SK-N-SH treated with all-trans-retinoic acid at 6 μM for 48 hours (cell line): ENCODE measurements at regions not wholly inside any gene's neighbourhood (a gene's known extent, or its start where the extent isn't known, plus 50 kb on each side); places are given as distances from the start of the nearest gene placed in this dataset.

Experiments
- ATAC-seq: fragments of 200-7000 bp; cut with Tn5 transposase; 3 replicates; pipeline ENCODE4 v1.9.1; 2020; ENCODE audit warnings: mild to moderate bottlenecking, moderate library complexity
- ARNTL ChIP-seq: fragments of 450-650 bp; formaldehyde crosslinking; IDR thresholded peaks from 2 replicates; pipeline ENCODE4 v1.5.0; 2020; ENCODE audit warnings: low read depth, mild to moderate bottlenecking, moderate library complexity, borderline replicate concordance
- CREB5 ChIP-seq: fragments of 250-450 bp; sonication (Bioruptor Pico); IDR thresholded peaks from 2 replicates; pipeline ENCODE4 v1.5.1; 2020; ENCODE audit warnings: low read depth, mild to moderate bottlenecking, moderate library complexity
- CSRNP3 ChIP-seq: fragments of 250-450 bp; sonication (Bioruptor Pico); IDR thresholded peaks from 2 replicates; pipeline ENCODE4 v1.5.1; 2021; ENCODE audit warnings: mild to moderate bottlenecking, moderate library complexity
- ESRRG ChIP-seq: fragments of 250-450 bp; sonication (Bioruptor Pico); IDR thresholded peaks from 2 replicates; pipeline ENCODE4 v1.6.1; 2021; ENCODE audit warnings: mild to moderate bottlenecking
- GLIS3 ChIP-seq: fragments of 250-450 bp; sonication (Bioruptor Pico); IDR thresholded peaks from 2 replicates; pipeline ENCODE4 v1.5.0; 2020; ENCODE audit warnings: mild to moderate bottlenecking, moderate library complexity
- ISL1 ChIP-seq: fragments of 250-450 bp; sonication (Bioruptor Pico); IDR thresholded peaks from 2 replicates; pipeline ENCODE4 v2.1.2; 2022; ENCODE audit warnings: mild to moderate bottlenecking, moderate library complexity
- OSR1 ChIP-seq: fragments of 250-450 bp; sonication (Bioruptor Pico); IDR thresholded peaks from 2 replicates; pipeline ENCODE4 v1.8.0; 2022; ENCODE audit warnings: moderate library complexity, mild to moderate bottlenecking, inconsistent platforms
- POU6F1 ChIP-seq: fragments of 250-450 bp; sonication (Bioruptor Pico); IDR thresholded peaks from 2 replicates; pipeline ENCODE4 v1.8.0; 2021; ENCODE audit warnings: low read depth, mild to moderate bottlenecking, moderate library complexity, borderline replicate concordance
- PPARA ChIP-seq: fragments of 250-450 bp; sonication (Bioruptor Pico); IDR thresholded peaks from 2 replicates; pipeline ENCODE4 v1.5.0; 2020; ENCODE audit warnings: mild to moderate bottlenecking, borderline replicate concordance
- RARB ChIP-seq: fragments of 250-450 bp; sonication (Bioruptor Pico); IDR thresholded peaks from 2 replicates; pipeline ENCODE4 v1.8.0; 2021; ENCODE audit warnings: mild to moderate bottlenecking, moderate library complexity
- SNAI2 ChIP-seq: fragments of 250-450 bp; sonication (Bioruptor Pico); IDR thresholded peaks from 2 replicates; pipeline ENCODE4 v1.5.0; 2020; ENCODE audit warnings: mild to moderate bottlenecking, moderate library complexity
- TCF4 ChIP-seq: fragments of 250-450 bp; sonication (Bioruptor Pico); IDR thresholded peaks from 2 replicates; pipeline ENCODE4 v1.8.0; 2021; ENCODE audit warnings: mild to moderate bottlenecking, moderate library complexity, borderline replicate concordance
- TOX ChIP-seq: fragments of 250-450 bp; sonication (Bioruptor Pico); IDR thresholded peaks from 2 replicates; pipeline ENCODE4 v1.8.0; 2021; ENCODE audit warnings: mild to moderate bottlenecking, moderate library complexity, borderline replicate concordance
- TSHZ2 ChIP-seq: fragments of 250-450 bp; sonication (Bioruptor Pico); IDR thresholded peaks from 2 replicates; pipeline ENCODE4 v1.5.0; 2020; ENCODE audit warnings: mild to moderate bottlenecking, moderate library complexity
- ZC3H10 ChIP-seq: fragments of 250-450 bp; sonication (Bioruptor Pico); IDR thresholded peaks from 2 replicates; pipeline ENCODE4 v1.5.1; 2021; ENCODE audit warnings: mild to moderate bottlenecking, moderate library complexity
- ZFP3 ChIP-seq: fragments of 250-450 bp; sonication (Bioruptor Pico); IDR thresholded peaks from 2 replicates; pipeline ENCODE4 v1.5.0; 2020; ENCODE audit warnings: mild to moderate bottlenecking, moderate library complexity
- ZFP30 ChIP-seq: fragments of 450-650 bp; formaldehyde crosslinking; IDR thresholded peaks from 2 replicates; pipeline ENCODE4 v1.5.0; 2022; ENCODE audit warnings: mild to moderate bottlenecking, moderate library complexity
- ZNF565 ChIP-seq: fragments of 450-650 bp; formaldehyde crosslinking; conservative IDR thresholded peaks from 2 replicates; pipeline ENCODE4 v1.5.0; 2020; ENCODE audit warnings: low read depth, mild to moderate bottlenecking, moderate library complexity
- ZNF70 ChIP-seq: fragments of 450-650 bp; formaldehyde crosslinking; IDR thresholded peaks from 2 replicates; pipeline ENCODE4 v1.5.0; 2020; ENCODE audit warnings: mild to moderate bottlenecking, moderate library complexity
- ZNF8 ChIP-seq: fragments of 450-650 bp; formaldehyde crosslinking; IDR thresholded peaks from 2 replicates; pipeline ENCODE4 v1.5.0; 2020; ENCODE audit warnings: mild to moderate bottlenecking, moderate library complexity

GRCh38 chr9:100715100-100715380 lies 137.2 kb downstream of the CAVIN4 start:
- ATAC-seq = no peak

GRCh38 chr9:100718717-100719116 lies 140.8 kb downstream of the CAVIN4 start:
- TF ChIP-seq ZNF70 (CRISPR knock-in tag) = no peak
- TF ChIP-seq OSR1 (CRISPR knock-in tag) = no peak
- TF ChIP-seq PPARA (CRISPR knock-in tag) = no peak
- no peak for TF ChIP-seq TCF4 (CRISPR knock-in tag)
- no peak for TF ChIP-seq POU6F1 (CRISPR knock-in tag)
- no peak for TF ChIP-seq ZNF565 (CRISPR knock-in tag)
- TF ChIP-seq ZC3H10 (CRISPR knock-in tag) = no peak
- TF ChIP-seq ZFP3 (CRISPR knock-in tag) = no peak
- TF ChIP-seq TSHZ2 = no peak
- TF ChIP-seq ESRRG (CRISPR knock-in tag) = no peak
- no peak for TF ChIP-seq TOX
- TF ChIP-seq ZNF8 = no peak
- TF ChIP-seq SNAI2 (CRISPR knock-in tag) = no peak
- TF ChIP-seq ZFP30 (CRISPR knock-in tag) = no peak
- ATAC-seq = no peak

More at GRCh38 chr9:100715100-100715380, 137.2 kb downstream of the CAVIN4 start:
- TF ChIP-seq CREB5 (CRISPR knock-in tag) (no peak), OSR1 (CRISPR knock-in tag) (no peak), GLIS3 (CRISPR knock-in tag) (no peak), ZFP3 (CRISPR knock-in tag) (no peak), RARB (CRISPR knock-in tag) (no peak), CSRNP3 (CRISPR knock-in tag) (no peak)

GRCh38 chr9:100720922-100721321 lies 143.0 kb downstream of the CAVIN4 start:
- ATAC-seq = no peak
- TF ChIP-seq ARNTL (CRISPR knock-in tag) = no peak
- no peak for TF ChIP-seq ESRRG (CRISPR knock-in tag)
- TF ChIP-seq ISL1 (CRISPR knock-in tag) = no peak
- no peak for TF ChIP-seq SNAI2 (CRISPR knock-in tag)
- no peak for TF ChIP-seq ZNF70 (CRISPR knock-in tag)
- TF ChIP-seq OSR1 (CRISPR knock-in tag) = no peak
- TF ChIP-seq ZNF8 = no peak
- TF ChIP-seq CREB5 (CRISPR knock-in tag) = no peak
- no peak for TF ChIP-seq RARB (CRISPR knock-in tag)
- no peak for TF ChIP-seq ZFP30 (CRISPR knock-in tag)
- no peak for TF ChIP-seq ZC3H10 (CRISPR knock-in tag)
- TF ChIP-seq PPARA (CRISPR knock-in tag) = no peak
- TF ChIP-seq TOX = no peak

- TF ChIP-seq OSR1 (CRISPR knock-in tag) (no peak), CREB5 (CRISPR knock-in tag) (no peak), ISL1 (CRISPR knock-in tag) (no peak), RARB (CRISPR knock-in tag) (no peak), TSHZ2 (no peak), PPARA (CRISPR knock-in tag) (no peak)
Measured at GRCh38 chr9:100724886-100725285, 147.0 kb downstream of the CAVIN4 start.

More at GRCh38 chr9:100724886-100725285, 147.0 kb downstream of the CAVIN4 start:
- ATAC-seq = no peak
